HG03066 (cell line): ENCODE measurements at regions not wholly inside any gene's neighbourhood (a gene's known extent, or its start where the extent isn't known, plus 50 kb on each side); places are given as distances from the start of the nearest gene placed in this dataset.

Experiments
- ATAC-seq: cut with Tn5 transposase; IDR thresholded peaks from one replicate; pipeline ENCODE4 v1.9.1; 2021; ENCODE audit warnings: low read depth; ENCODE audit not compliant: unreplicated experiment

GRCh38 chr6:113558966-113559365, 298.2 kb upstream of the MARCKS start:
- no peak for ATAC-seq

GRCh38 chr6:113560376-113560775, 296.8 kb upstream of the MARCKS start:
- ATAC-seq: no peak

- ATAC-seq: no peak
Measured at GRCh38 chr6:113560908-113561307, 296.2 kb upstream of the MARCKS start.

- ATAC-seq: no peak
Measured at GRCh38 chr6:113562248-113562647, 294.9 kb upstream of the MARCKS start.

- ATAC-seq: no peak
Measured at GRCh38 chr6:113564371-113565171, 292.6 kb upstream of the MARCKS start.

- ATAC-seq: no peak
Measured at GRCh38 chr6:113565306-113565705, 291.8 kb upstream of the MARCKS start.

GRCh38 chr6:113570161-113570560, 287.0 kb upstream of the MARCKS start:
- no peak for ATAC-seq

- ATAC-seq: no peak
Measured at GRCh38 chr6:113570641-113571040, 286.5 kb upstream of the MARCKS start.

GRCh38 chr6:113574147-113574546, 283.0 kb upstream of the MARCKS start:
- no peak for ATAC-seq

- no peak for ATAC-seq
Measured at GRCh38 chr6:113576310-113576709, 280.8 kb upstream of the MARCKS start.

GRCh38 chr6:113578691-113579090, 278.5 kb upstream of the MARCKS start:
- no peak for ATAC-seq

- ATAC-seq: no peak
Measured at GRCh38 chr6:113584767-113585166, 272.4 kb upstream of the MARCKS start.

- ATAC-seq: no peak
Measured at GRCh38 chr6:113585246-113585645, 271.9 kb upstream of the MARCKS start.

- ATAC-seq: no peak
Measured at GRCh38 chr6:113586413-113587077, 270.6 kb upstream of the MARCKS start.

GRCh38 chr6:113587078-113587699, 270.0 kb upstream of the MARCKS start:
- ATAC-seq: no peak

GRCh38 chr6:113588646-113589045, 268.5 kb upstream of the MARCKS start:
- no peak for ATAC-seq

- no peak for ATAC-seq
Measured at GRCh38 chr6:113591896-113592827, 265.0 kb upstream of the MARCKS start.

GRCh38 chr6:113594726-113595125, 262.4 kb upstream of the MARCKS start:
- no peak for ATAC-seq

GRCh38 chr6:113595911-113596376, 261.2 kb upstream of the MARCKS start:
- ATAC-seq: no peak
